HG03558 (cell line): ENCODE measurements at regions not wholly inside any gene's neighbourhood (a gene's known extent, or its start where the extent isn't known, plus 50 kb on each side); places are given as distances from the start of the nearest gene placed in this dataset.

Source experiments
- ATAC-seq: cut with Tn5 transposase; IDR thresholded peaks from one replicate; pipeline ENCODE4 v1.9.1; 2021; ENCODE audit warnings: moderate number of reproducible peaks; ENCODE audit not compliant: unreplicated experiment; ENCODE audit errors: extremely low read depth

- ATAC-seq, result no peak
These were observed 420.4 kb downstream of the PDCD6IP start for GRCh38 chr3:34218706-34219385.

- ATAC-seq, result no peak
These were observed 421.1 kb downstream of the PDCD6IP start for GRCh38 chr3:34219556-34219955.

GRCh38 chr3:34225821-34226366, 427.5 kb downstream of the PDCD6IP start:
- no peak for ATAC-seq

GRCh38 chr3:34229876-34230275, 431.4 kb downstream of the PDCD6IP start:
- ATAC-seq, result no peak

- ATAC-seq, result no peak
These were observed 436.7 kb downstream of the PDCD6IP start for GRCh38 chr3:34235096-34235495.

GRCh38 chr3:34237946-34238345, 439.5 kb downstream of the PDCD6IP start:
- no peak for ATAC-seq

- no peak for ATAC-seq
These were observed 440.0 kb downstream of the PDCD6IP start for GRCh38 chr3:34238407-34238806.

GRCh38 chr3:34239287-34239686, 440.9 kb downstream of the PDCD6IP start:
- no peak for ATAC-seq

- ATAC-seq, result no peak
These were observed 441.4 kb downstream of the PDCD6IP start for GRCh38 chr3:34239875-34240274.

GRCh38 chr3:34247401-34247800, 449.0 kb downstream of the PDCD6IP start:
- ATAC-seq, result no peak

- ATAC-seq, result peak; percentile 95
These were observed 449.9 kb downstream of the PDCD6IP start for GRCh38 chr3:34248352-34248751.

- ATAC-seq, result no peak
These were observed 455.9 kb downstream of the PDCD6IP start for GRCh38 chr3:34254285-34254684.

GRCh38 chr3:34256021-34256420, 457.6 kb downstream of the PDCD6IP start:
- no peak for ATAC-seq

GRCh38 chr3:34256791-34257190, 458.4 kb downstream of the PDCD6IP start:
- ATAC-seq, result no peak

GRCh38 chr3:34258271-34258998, 460.0 kb downstream of the PDCD6IP start:
- ATAC-seq, result no peak

- ATAC-seq, result no peak
These were observed 462.0 kb downstream of the PDCD6IP start for GRCh38 chr3:34260271-34261000.

GRCh38 chr3:34261001-34261385, 462.6 kb downstream of the PDCD6IP start:
- no peak for ATAC-seq

GRCh38 chr3:34263101-34263621, 464.7 kb downstream of the PDCD6IP start:
- ATAC-seq, result no peak

- ATAC-seq, result no peak
These were observed 466.1 kb downstream of the PDCD6IP start for GRCh38 chr3:34264337-34265041.

- ATAC-seq, result no peak
These were observed 468.7 kb downstream of the PDCD6IP start for GRCh38 chr3:34267088-34267487.
